Fibroblast of lung (primary cell): ENCODE measurements at regions not wholly inside any gene's neighbourhood (a gene's known extent, or its start where the extent isn't known, plus 50 kb on each side); places are given as distances from the start of the nearest gene placed in this dataset.

ENCODE experiments used
- DNase-seq, 2 donors: peaks; one replicate each; pipeline versions ENCODE4 v3.0.0 to v3.0.0-alpha.2; 2010; ENCODE audit warnings: low read depth in 2 of 2
- H2AFZ ChIP-seq: 2 replicates; pipeline ENCODE4 v1.5.1; 2012; ENCODE audit warnings: low read length, control low read depth, inconsistent platforms
- H3K27ac ChIP-seq: 2 replicates; pipeline ENCODE4 v1.5.1; 2011; ENCODE audit warnings: low read length, control low read depth; ENCODE audit not compliant: insufficient read depth
- H3K27me3 ChIP-seq: 2 replicates; pipeline ENCODE4 v1.5.1; 2011; ENCODE audit warnings: mild to moderate bottlenecking, low read length; ENCODE audit not compliant: control insufficient read depth, insufficient read depth
- H3K36me3 ChIP-seq: 2 replicates; pipeline ENCODE4 v1.5.1; 2011; ENCODE audit warnings: low read length; ENCODE audit not compliant: control insufficient read depth, insufficient read depth
- H3K4me1 ChIP-seq: 2 replicates; pipeline ENCODE4 v1.5.1; 2011; ENCODE audit warnings: low read length; ENCODE audit not compliant: control insufficient read depth, insufficient read depth; ENCODE audit errors: extremely low read depth
- H3K4me2 ChIP-seq: 2 replicates; pipeline ENCODE4 v1.5.1; 2011; ENCODE audit warnings: low read length, control low read depth; ENCODE audit not compliant: insufficient read depth; ENCODE audit errors: extremely low read depth
- H3K4me3 ChIP-seq, 4 experiments: fragments of 200-600 bp in 1 of 4; sonication (generic) in 1 of 4; replicated peaks in 1 of 4; 2 replicates each; pipeline ENCODE4 v1.5.1; 2011 to 2016; ENCODE audit warnings: low read length in 4 of 4, low read depth in 3 of 4, mild to moderate bottlenecking in 3 of 4, control low read depth in 2 of 4, inconsistent platforms in 1 of 4, mixed read lengths in 1 of 4; ENCODE audit not compliant: insufficient read depth in 1 of 4; ENCODE audit errors: control extremely low read depth in 1 of 4
- H3K79me2 ChIP-seq: 2 replicates; pipeline ENCODE4 v1.5.1; 2012; ENCODE audit warnings: mild to moderate bottlenecking, low read length, inconsistent platforms; ENCODE audit not compliant: control insufficient read depth, insufficient read depth
- H3K9ac ChIP-seq: 2 replicates; pipeline ENCODE4 v1.5.1; 2011; ENCODE audit warnings: mild to moderate bottlenecking, low read length, control low read depth; ENCODE audit not compliant: insufficient read depth
- H3K9me3 ChIP-seq: 2 replicates; pipeline ENCODE4 v1.5.1; 2012; ENCODE audit warnings: low read depth, low read length; ENCODE audit not compliant: control insufficient read depth, insufficient read depth
- H4K20me1 ChIP-seq: 2 replicates; pipeline ENCODE4 v1.5.1; 2011; ENCODE audit warnings: low read length; ENCODE audit not compliant: control insufficient read depth, insufficient read depth; ENCODE audit errors: extremely low read depth
- EZH2 ChIP-seq: IDR thresholded peaks from 2 replicates; pipeline ENCODE4 v1.5.1; 2012; ENCODE audit warnings: low read length, control low read depth, mild to moderate bottlenecking; ENCODE audit errors: missing control alignments
- TF ChIP-seq, protein P1 (sequence below), 2 donors: IDR thresholded peaks in 1 of 2; conservative IDR thresholded peaks in 1 of 2; 1 replicate in 1 of 2; 2 replicates in 1 of 2; pipeline ENCODE4 v1.5.1; 2011 to 2012; ENCODE audit warnings: low read length in 2 of 2, control low read depth in 1 of 2, inconsistent platforms in 1 of 2, low read depth in 1 of 2, mild to moderate bottlenecking in 1 of 2

- Histone ChIP-seq H2AFZ (peak overlapping the region; percentile 28), H3K4me3 (no peak overlapping the region), H3K4me1 (peaks cover 19% of the 10 kb centered on the region), H3K36me3 (no peaks in the 10 kb centered on the region), H3K27ac (no peak overlapping the region), H4K20me1 (no peaks in the 10 kb centered on the region), H3K9me3 (no peaks in the 10 kb centered on the region), H3K4me2 (no peak overlapping the region), H3K79me2 (no peaks in the 10 kb centered on the region), H3K9ac (no peak overlapping the region), H3K27me3 (no peaks in the 10 kb centered on the region)
- TF ChIP-seq EZH2, result no peak
- TF ChIP-seq, protein P1, sequence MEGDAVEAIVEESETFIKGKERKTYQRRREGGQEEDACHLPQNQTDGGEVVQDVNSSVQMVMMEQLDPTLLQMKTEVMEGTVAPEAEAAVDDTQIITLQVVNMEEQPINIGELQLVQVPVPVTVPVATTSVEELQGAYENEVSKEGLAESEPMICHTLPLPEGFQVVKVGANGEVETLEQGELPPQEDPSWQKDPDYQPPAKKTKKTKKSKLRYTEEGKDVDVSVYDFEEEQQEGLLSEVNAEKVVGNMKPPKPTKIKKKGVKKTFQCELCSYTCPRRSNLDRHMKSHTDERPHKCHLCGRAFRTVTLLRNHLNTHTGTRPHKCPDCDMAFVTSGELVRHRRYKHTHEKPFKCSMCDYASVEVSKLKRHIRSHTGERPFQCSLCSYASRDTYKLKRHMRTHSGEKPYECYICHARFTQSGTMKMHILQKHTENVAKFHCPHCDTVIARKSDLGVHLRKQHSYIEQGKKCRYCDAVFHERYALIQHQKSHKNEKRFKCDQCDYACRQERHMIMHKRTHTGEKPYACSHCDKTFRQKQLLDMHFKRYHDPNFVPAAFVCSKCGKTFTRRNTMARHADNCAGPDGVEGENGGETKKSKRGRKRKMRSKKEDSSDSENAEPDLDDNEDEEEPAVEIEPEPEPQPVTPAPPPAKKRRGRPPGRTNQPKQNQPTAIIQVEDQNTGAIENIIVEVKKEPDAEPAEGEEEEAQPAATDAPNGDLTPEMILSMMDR (conservative IDR thresholded peaks at IDR 0.05 in 1 of 2, IDR thresholded peaks at IDR 0.05 in 1 of 2; ENCODE audit: low read depth in 1 of 2, low read length in 2 of 2), result no peak
- no peak for DNase-seq
These were observed 202.5 kb downstream of the BCAS1 start for GRCh38 chr20:53867741-53868351.

- H3K36me3 ChIP-seq, result no peaks in the 10 kb centered on the region
- H3K4me3 ChIP-seq, result no peak overlapping the region
- no peaks in the 10 kb centered on the region for H4K20me1 ChIP-seq
- H3K9ac ChIP-seq, result no peak overlapping the region
- no peak for TF ChIP-seq EZH2
- TF ChIP-seq, protein P1 (conservative IDR thresholded peaks at IDR 0.05 in 1 of 2, IDR thresholded peaks at IDR 0.05 in 1 of 2; ENCODE audit: low read depth in 1 of 2, low read length in 2 of 2), result no peak
- H3K9me3 ChIP-seq, result no peaks in the 10 kb centered on the region
- H3K27me3 ChIP-seq, result no peaks in the 10 kb centered on the region
- H3K4me1 ChIP-seq, result peaks cover 12% of the 10 kb centered on the region
- peak overlapping the region; percentile 49 for H2AFZ ChIP-seq
- H3K27ac ChIP-seq, result peak overlapping the region; percentile 50
- no peaks in the 10 kb centered on the region for H3K79me2 ChIP-seq
- no peak for DNase-seq
- no peak overlapping the region for H3K4me2 ChIP-seq
These were observed 203.3 kb downstream of the BCAS1 start for GRCh38 chr20:53866794-53867740.
